Amniotic stem cell (primary cell): ENCODE measurements at regions not wholly inside any gene's neighbourhood (a gene's known extent, or its start where the extent isn't known, plus 50 kb on each side); places are given as distances from the start of the nearest gene placed in this dataset.
"Not testable (repeated sequence)": the region's sequence is repeated elsewhere in the genome, so short reads cannot be mapped to it uniquely, and the experiment has no call there.

Source experiments
- DNase-seq: peaks from one replicate; lab custom pipeline; 2025; lab: John Stamatoyannopoulos, UW

DNA sequence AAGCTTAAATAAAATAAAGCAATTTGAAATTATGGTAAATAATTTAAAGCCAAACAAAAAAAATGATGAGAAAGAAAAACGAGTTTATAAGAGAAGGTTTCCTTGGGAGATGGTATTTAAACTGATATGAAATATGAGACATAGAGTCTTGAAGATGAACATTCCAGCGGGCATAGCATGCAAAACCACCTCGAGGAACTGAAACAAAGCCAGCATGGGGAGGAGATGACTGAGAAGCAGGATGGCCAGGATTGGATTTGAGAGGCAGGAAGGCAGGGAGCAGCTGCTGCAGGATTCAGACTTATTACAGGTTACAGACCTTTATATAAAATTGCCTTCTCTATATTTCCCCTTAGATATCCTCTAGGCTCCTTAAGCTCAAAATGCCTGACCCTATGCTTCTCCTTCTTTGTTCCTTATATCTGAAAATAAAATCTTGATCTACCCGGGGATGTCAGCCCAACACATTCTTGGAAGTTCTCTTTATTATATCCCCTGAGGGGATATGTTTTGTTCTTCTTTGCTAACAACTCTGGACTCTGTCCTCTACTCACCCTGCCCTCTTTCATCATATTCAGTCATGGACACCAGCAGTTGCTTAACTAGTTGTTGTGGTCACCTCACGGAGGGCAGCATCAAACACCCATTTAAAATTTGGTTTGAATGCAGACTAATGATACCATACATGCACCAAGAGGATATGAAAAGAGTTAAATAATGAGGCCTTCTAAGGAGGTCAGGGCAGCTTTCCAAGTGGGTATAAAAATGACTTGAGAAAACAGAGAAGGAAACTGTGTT lies 719.1 kb upstream of the B3GALT2 start:
- no peak for DNase-seq

DNA sequence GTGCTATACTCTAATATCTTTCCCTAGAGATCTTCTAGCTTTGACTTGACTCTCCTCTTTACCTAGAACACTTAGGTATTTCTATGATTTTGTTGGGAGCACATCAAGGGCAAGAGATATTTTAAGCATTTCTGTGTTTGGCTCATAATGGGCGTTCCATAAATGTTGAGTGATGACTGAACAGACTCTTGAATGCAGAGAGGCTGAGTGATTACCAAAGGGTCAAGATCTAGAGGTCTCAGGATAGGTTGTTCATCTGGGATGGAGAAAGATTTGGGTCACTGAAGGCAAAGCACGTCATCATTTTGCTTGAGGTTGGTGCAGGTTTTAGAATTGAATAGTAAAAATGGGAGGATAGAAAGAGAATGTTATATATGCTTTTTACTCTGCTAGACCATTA lies 705.4 kb upstream of the B3GALT2 start:
- no peak for DNase-seq

GRCh38 chr1:193890935-193891334 lies 704.5 kb upstream of the B3GALT2 start:
- DNase-seq: no peak

DNA sequence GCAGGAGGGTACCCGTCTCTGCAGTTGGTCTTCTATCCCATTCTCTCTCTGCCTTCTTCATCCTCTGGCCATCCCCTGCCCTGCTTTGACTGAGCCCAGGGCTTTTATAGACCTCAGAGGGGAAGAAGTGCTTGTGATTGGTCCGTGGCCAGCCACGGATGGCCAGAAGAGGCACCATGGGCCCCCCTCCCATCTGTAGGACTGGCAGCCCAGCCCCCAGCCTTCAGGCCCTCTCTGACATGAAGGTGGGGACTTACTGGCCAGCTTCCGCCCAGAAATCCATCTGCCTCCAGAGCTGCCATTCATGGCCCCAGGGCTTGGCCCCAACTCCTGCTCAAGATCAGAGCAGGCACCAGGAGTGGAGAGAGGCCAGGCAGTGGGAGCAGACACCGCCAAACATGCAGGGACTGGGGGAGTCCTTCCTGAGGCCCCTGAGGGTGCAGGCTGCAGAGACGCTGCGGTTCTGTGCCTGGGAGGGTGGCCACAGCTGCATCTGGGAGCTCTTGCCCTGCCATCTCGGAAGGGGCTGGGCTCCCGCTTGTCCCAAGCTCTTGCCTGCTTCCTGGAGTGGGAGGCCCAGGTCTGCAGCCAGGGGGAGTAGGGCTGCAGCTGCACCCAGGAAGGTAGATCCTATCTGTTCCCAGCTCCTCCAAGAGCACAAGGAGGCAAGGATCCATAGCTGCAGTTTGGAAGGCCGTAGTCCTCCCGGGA lies 698.6 kb upstream of the B3GALT2 start:
- no peak for DNase-seq

GRCh38 chr1:193877920-193878319 lies 691.5 kb upstream of the B3GALT2 start:
- not testable (repeated sequence) for DNase-seq

- DNase-seq: no peak
Measured at GRCh38 chr1:193868425-193868824, 682.0 kb upstream of the B3GALT2 start.

- no peak for DNase-seq
Measured at GRCh38 chr1:193856261-193856660, 669.8 kb upstream of the B3GALT2 start.

- DNase-seq: no peak
Measured at GRCh38 chr1:193850745-193851144, 664.3 kb upstream of the B3GALT2 start.

GRCh38 chr1:193846876-193847604 lies 660.6 kb upstream of the B3GALT2 start:
- no peak for DNase-seq

GRCh38 chr1:193846411-193846810 lies 660.0 kb upstream of the B3GALT2 start:
- DNase-seq: no peak

GRCh38 chr1:193841857-193842256 lies 655.4 kb upstream of the B3GALT2 start:
- DNase-seq: no peak

- DNase-seq: no peak
Measured at GRCh38 chr1:193831465-193831864, 645.1 kb upstream of the B3GALT2 start.

DNA sequence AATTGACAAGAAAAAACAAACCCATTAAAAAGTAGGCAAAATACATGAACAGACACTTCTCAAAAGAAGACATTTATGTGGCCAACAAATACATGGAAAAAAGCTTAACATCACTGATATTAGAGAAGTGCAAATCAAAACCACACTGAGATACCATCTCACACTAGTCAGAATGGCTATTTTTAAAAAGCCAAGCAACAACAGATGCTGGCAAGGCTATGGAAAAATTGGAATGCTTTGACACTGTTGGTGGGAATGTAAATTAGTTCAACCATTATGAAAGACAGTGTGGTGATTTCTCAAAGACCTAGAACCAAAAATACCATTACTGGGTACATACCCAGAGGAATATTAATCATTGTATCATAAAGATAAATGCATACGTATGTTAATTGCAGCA lies 641.1 kb upstream of the B3GALT2 start:
- DNase-seq: no peak

DNA sequence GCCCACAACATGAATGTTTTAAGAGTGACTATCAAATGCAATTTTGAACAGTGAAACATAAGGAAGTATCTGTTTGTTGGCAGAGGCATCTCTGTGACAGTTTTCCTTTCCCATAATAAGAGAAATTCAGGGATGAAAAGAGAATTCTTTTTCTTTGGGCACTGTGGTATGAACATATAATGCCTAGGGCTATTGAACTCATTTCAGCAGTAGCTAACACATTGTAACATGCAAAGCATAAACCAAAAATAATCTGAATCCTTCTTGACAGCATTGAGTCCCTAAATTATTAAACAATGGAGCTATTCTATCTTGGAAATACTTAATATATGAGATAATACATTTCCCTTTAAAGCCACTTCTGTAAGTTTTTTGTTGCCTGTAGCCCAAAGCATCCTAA lies 633.0 kb upstream of the B3GALT2 start:
- DNase-seq: no peak

- DNase-seq: no peak
Measured at GRCh38 chr1:193807208-193807607, 620.8 kb upstream of the B3GALT2 start.

DNA sequence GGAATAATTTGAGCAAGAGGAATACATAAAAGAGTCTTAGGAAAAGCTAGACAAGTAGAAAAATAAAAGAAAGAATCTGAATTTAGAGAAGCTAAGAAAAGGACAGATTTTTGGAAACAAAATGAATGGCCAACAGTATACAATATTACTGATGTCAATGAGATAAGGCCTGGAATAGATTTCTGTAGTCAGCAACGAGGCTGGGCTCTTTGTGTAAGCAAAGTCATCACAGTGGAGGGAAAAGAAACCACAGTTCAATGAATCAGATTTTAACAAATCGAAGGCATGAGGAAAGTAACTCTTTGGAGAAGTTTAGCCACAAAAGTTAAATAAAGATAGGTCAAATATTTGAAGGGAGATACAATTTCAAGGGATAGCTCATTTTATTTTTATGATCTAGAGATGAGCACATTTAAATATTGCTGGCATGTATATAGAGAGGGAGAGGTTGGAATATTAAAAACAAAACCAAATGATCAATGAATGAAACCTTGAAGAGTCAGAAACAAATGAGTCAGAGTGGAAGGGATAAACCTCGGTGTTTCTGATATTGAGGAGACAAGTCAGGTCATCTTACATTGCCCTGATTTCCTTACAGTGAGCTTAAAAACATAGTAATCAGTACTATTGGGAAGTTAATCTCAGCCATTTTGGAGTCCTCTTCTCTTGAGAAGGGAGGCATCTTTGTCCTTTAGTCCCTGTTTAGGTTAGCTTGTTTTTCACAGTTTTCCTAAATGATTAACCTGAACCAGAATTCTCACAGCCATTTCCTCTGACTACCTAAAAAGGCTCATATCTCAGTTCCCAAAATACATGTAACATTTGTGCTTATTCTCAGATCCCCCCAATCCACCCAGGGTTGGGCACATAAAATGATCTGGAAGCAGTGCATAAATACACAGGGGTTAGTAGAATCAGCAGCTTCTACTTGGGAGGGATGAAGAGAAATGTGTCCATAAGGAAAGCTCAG lies 620.0 kb upstream of the B3GALT2 start:
- DNase-seq: no peak

DNA sequence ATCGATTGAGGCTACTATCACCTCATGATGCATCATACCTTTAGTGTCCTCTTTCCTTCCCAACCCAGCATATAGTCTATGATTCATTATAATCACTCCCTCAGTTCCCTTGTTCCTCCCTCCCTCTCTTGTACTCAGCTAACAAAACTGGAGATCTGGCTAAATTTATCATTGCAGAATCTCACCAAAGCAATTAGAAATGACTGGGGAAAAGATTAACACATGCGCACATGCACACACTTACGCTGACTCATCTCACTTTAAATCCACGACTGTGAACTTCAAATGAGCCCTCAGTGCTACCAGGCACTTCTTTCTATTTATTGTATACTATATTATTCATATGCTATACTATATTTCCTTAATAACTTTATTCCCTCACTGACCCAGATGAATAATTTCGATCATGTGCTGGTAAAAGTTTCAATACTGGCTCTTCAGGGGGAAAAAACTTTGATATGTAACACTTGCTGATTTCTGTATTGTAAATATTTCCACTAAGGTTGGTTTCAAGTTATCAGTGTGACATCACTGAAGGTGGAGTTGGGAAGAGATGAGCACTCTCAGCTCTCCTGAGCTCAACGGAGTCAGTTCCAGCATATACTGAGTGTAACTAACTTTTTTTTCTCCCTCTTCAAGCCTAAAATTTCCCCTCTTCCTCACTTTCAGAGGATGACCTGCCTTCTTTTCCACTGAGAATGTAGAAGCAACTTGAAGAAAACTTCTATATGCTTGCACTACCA lies 613.7 kb upstream of the B3GALT2 start:
- no peak for DNase-seq

GRCh38 chr1:193799371-193799770 lies 613.0 kb upstream of the B3GALT2 start:
- no peak for DNase-seq

- no peak for DNase-seq
Measured at GRCh38 chr1:193794239-193794638, 607.8 kb upstream of the B3GALT2 start.

DNA sequence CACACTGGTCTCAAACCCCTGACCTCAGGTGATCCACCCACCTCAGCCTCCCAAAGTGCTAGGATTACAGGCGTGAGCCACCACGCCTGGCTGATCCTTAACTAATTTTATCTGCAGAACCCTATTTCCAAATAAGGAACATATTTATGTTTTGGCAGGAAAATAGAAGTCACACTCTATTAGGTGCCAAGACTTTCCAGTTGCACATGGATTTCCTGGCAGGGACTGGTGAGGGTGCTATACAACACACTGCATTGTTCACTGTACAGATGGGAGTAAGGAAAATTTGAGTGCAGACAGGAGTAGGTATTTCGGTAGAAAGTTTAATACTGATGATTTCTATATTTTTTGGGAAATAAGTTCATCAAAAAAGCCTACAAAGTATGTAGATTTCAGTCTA lies 605.3 kb upstream of the B3GALT2 start:
- no peak for DNase-seq

GRCh38 chr1:193787061-193787460 lies 600.6 kb upstream of the B3GALT2 start:
- no peak for DNase-seq
